Limb (tissue), 2 donors: ENCODE measurements at regions not wholly inside any gene's neighbourhood (a gene's known extent, or its start where the extent isn't known, plus 50 kb on each side); places are given as distances from the start of the nearest gene placed in this dataset.
"Not testable (repeated sequence)": the region's sequence is repeated elsewhere in the genome, so short reads cannot be mapped to it uniquely, and the experiment has no call there.

Experiments used
- DNase-seq, 2 donors: peaks; one replicate each; pipeline ENCODE4 v3.0.0-alpha.2; 2016; ENCODE audit errors: extremely low spot score in 2 of 2

- not testable (repeated sequence) for DNase-seq
Observed at GRCh38 chr15:84360902-84361301, 125.3 kb downstream of the GOLGA6L4 start.

GRCh38 chr15:84384421-84384820, 148.8 kb downstream of the GOLGA6L4 start:
- DNase-seq: not testable (repeated sequence)

GRCh38 chr15:84387086-84387485, 151.5 kb downstream of the GOLGA6L4 start:
- DNase-seq: peak in 1 of 2 donors; percentile 16

- not testable (repeated sequence) for DNase-seq
Observed at GRCh38 chr15:84388201-84388600, 152.6 kb downstream of the GOLGA6L4 start.

GRCh38 chr15:84388638-84389037, 153.1 kb downstream of the GOLGA6L4 start:
- DNase-seq: not testable (repeated sequence)

- DNase-seq: not testable (repeated sequence)
Observed at GRCh38 chr15:84390324-84390723, 154.8 kb downstream of the GOLGA6L4 start.

GRCh38 chr15:84391191-84391590, 155.6 kb downstream of the GOLGA6L4 start:
- peak in 1 of 2 donors; percentile 11 for DNase-seq

- peak in 1 of 2 donors; percentile 12 for DNase-seq
Observed at GRCh38 chr15:84392020-84392419, 156.4 kb downstream of the GOLGA6L4 start.

GRCh38 chr15:84393386-84393936, 157.9 kb downstream of the GOLGA6L4 start:
- DNase-seq: peak in 1 of 2 donors; percentile 7

- DNase-seq: not testable (repeated sequence)
Observed at GRCh38 chr15:84393966-84394365, 158.4 kb downstream of the GOLGA6L4 start.

- DNase-seq: not testable (repeated sequence)
Observed at GRCh38 chr15:84395384-84395783, 159.8 kb downstream of the GOLGA6L4 start.

- DNase-seq: peak in 1 of 2 donors; percentile 6
Observed at GRCh38 chr15:84395881-84396280, 160.3 kb downstream of the GOLGA6L4 start.

GRCh38 chr15:84397066-84397465, 161.5 kb downstream of the GOLGA6L4 start:
- DNase-seq: peak in 1 of 2 donors; percentile 7

- DNase-seq: not testable (repeated sequence)
Observed at GRCh38 chr15:84398087-84398486, 162.5 kb downstream of the GOLGA6L4 start.

GRCh38 chr15:84398763-84399701, 163.5 kb downstream of the GOLGA6L4 start:
- DNase-seq: peak in 1 of 2 donors; percentile 25

GRCh38 chr15:84400017-84400740, 164.6 kb downstream of the GOLGA6L4 start:
- peak in 1 of 2 donors; percentile 11 for DNase-seq

- DNase-seq: peak in 1 of 2 donors; percentile 11
Observed at GRCh38 chr15:84400820-84401219, 165.2 kb downstream of the GOLGA6L4 start.

GRCh38 chr15:84401461-84401860, 165.9 kb downstream of the GOLGA6L4 start:
- peak in 1 of 2 donors; percentile 14 for DNase-seq

GRCh38 chr15:84401891-84402840, 166.6 kb downstream of the GOLGA6L4 start:
- peak in 1 of 2 donors; percentile 4 for DNase-seq

GRCh38 chr15:84402856-84403608, 167.5 kb downstream of the GOLGA6L4 start:
- DNase-seq: peak in 1 of 2 donors; percentile 9
